ENCODE measurements at regions not wholly inside any gene's neighbourhood (a gene's known extent, or its start where the extent isn't known, plus 50 kb on each side); places are given as distances from the start of the nearest gene placed in this dataset.

DNA sequence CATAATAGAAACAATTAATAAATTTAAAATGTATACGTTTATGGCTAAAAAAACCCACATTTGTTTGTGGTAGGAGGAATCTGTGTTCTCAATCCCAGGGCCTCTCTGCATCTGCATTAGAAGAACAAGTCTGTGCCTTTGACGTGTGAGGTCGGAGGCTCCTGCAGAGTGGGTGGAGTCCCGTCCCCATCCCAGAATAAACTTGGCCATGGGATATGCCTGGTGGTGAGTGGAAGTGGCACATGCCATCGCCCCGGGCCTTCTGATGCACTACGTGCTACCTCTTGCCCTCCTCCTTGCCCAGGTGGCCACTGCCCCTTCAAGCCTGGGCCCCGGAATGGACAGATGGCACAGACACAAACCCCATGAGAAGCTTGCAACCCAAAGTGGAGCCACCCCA is 131.1 kb upstream of the NSMCE3 start (continued):
- TF ChIP-seq, protein P1, sequence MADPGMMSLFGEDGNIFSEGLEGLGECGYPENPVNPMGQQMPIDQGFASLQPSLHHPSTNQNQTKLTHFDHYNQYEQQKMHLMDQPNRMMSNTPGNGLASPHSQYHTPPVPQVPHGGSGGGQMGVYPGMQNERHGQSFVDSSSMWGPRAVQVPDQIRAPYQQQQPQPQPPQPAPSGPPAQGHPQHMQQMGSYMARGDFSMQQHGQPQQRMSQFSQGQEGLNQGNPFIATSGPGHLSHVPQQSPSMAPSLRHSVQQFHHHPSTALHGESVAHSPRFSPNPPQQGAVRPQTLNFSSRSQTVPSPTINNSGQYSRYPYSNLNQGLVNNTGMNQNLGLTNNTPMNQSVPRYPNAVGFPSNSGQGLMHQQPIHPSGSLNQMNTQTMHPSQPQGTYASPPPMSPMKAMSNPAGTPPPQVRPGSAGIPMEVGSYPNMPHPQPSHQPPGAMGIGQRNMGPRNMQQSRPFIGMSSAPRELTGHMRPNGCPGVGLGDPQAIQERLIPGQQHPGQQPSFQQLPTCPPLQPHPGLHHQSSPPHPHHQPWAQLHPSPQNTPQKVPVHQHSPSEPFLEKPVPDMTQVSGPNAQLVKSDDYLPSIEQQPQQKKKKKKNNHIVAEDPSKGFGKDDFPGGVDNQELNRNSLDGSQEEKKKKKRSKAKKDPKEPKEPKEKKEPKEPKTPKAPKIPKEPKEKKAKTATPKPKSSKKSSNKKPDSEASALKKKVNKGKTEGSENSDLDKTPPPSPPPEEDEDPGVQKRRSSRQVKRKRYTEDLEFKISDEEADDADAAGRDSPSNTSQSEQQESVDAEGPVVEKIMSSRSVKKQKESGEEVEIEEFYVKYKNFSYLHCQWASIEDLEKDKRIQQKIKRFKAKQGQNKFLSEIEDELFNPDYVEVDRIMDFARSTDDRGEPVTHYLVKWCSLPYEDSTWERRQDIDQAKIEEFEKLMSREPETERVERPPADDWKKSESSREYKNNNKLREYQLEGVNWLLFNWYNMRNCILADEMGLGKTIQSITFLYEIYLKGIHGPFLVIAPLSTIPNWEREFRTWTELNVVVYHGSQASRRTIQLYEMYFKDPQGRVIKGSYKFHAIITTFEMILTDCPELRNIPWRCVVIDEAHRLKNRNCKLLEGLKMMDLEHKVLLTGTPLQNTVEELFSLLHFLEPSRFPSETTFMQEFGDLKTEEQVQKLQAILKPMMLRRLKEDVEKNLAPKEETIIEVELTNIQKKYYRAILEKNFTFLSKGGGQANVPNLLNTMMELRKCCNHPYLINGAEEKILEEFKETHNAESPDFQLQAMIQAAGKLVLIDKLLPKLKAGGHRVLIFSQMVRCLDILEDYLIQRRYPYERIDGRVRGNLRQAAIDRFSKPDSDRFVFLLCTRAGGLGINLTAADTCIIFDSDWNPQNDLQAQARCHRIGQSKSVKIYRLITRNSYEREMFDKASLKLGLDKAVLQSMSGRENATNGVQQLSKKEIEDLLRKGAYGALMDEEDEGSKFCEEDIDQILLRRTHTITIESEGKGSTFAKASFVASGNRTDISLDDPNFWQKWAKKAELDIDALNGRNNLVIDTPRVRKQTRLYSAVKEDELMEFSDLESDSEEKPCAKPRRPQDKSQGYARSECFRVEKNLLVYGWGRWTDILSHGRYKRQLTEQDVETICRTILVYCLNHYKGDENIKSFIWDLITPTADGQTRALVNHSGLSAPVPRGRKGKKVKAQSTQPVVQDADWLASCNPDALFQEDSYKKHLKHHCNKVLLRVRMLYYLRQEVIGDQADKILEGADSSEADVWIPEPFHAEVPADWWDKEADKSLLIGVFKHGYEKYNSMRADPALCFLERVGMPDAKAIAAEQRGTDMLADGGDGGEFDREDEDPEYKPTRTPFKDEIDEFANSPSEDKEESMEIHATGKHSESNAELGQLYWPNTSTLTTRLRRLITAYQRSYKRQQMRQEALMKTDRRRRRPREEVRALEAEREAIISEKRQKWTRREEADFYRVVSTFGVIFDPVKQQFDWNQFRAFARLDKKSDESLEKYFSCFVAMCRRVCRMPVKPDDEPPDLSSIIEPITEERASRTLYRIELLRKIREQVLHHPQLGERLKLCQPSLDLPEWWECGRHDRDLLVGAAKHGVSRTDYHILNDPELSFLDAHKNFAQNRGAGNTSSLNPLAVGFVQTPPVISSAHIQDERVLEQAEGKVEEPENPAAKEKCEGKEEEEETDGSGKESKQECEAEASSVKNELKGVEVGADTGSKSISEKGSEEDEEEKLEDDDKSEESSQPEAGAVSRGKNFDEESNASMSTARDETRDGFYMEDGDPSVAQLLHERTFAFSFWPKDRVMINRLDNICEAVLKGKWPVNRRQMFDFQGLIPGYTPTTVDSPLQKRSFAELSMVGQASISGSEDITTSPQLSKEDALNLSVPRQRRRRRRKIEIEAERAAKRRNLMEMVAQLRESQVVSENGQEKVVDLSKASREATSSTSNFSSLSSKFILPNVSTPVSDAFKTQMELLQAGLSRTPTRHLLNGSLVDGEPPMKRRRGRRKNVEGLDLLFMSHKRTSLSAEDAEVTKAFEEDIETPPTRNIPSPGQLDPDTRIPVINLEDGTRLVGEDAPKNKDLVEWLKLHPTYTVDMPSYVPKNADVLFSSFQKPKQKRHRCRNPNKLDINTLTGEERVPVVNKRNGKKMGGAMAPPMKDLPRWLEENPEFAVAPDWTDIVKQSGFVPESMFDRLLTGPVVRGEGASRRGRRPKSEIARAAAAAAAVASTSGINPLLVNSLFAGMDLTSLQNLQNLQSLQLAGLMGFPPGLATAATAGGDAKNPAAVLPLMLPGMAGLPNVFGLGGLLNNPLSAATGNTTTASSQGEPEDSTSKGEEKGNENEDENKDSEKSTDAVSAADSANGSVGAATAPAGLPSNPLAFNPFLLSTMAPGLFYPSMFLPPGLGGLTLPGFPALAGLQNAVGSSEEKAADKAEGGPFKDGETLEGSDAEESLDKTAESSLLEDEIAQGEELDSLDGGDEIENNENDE (IDR thresholded peaks at IDR 0.05; ENCODE audit: insufficient replicate concordance, low read length) = no peak
- TF ChIP-seq, protein P2, sequence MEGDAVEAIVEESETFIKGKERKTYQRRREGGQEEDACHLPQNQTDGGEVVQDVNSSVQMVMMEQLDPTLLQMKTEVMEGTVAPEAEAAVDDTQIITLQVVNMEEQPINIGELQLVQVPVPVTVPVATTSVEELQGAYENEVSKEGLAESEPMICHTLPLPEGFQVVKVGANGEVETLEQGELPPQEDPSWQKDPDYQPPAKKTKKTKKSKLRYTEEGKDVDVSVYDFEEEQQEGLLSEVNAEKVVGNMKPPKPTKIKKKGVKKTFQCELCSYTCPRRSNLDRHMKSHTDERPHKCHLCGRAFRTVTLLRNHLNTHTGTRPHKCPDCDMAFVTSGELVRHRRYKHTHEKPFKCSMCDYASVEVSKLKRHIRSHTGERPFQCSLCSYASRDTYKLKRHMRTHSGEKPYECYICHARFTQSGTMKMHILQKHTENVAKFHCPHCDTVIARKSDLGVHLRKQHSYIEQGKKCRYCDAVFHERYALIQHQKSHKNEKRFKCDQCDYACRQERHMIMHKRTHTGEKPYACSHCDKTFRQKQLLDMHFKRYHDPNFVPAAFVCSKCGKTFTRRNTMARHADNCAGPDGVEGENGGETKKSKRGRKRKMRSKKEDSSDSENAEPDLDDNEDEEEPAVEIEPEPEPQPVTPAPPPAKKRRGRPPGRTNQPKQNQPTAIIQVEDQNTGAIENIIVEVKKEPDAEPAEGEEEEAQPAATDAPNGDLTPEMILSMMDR (IDR thresholded peaks at IDR 0.05; ENCODE audit: control extremely low read depth in 1 of 3, insufficient read depth in 1 of 3, low read depth in 1 of 3, low read length in 3 of 3) = no peak
- no peak for TF ChIP-seq SRF (IDR thresholded peaks at IDR 0.05; ENCODE audit: low read depth, low read length)
- TF ChIP-seq CTBP2 (IDR thresholded peaks at IDR 0.05; ENCODE audit: borderline replicate concordance, insufficient read depth, insufficient read length, low read length) = peak; percentile 70
- TF ChIP-seq, protein P3, sequence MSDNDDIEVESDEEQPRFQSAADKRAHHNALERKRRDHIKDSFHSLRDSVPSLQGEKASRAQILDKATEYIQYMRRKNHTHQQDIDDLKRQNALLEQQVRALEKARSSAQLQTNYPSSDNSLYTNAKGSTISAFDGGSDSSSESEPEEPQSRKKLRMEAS (IDR thresholded peaks at IDR 0.05) = no peak
- TF ChIP-seq POU5F1 (IDR thresholded peaks at IDR 0.05; ENCODE audit: low read depth, low read length) = no peak
- 0 out of 4 replicates have a peak, but pooled peaks of 1 of the 2 experiments have one; percentile 5 for TF ChIP-seq RAD21 (IDR thresholded peaks at IDR 0.05 in 1 of 2, conservative IDR thresholded peaks at IDR 0.05 in 1 of 2; ENCODE audit: low read depth in 2 of 2, low read length in 2 of 2)
- TF ChIP-seq SP4 (IDR thresholded peaks at IDR 0.05; ENCODE audit: low read length) = no peak
- TF ChIP-seq BACH1 (IDR thresholded peaks at IDR 0.05; ENCODE audit: low read length) = no peak

All from H1 (cell line).